Type B pancreatic cell (in vitro differentiated cells): ENCODE measurements at regions not wholly inside any gene's neighbourhood (a gene's known extent, or its start where the extent isn't known, plus 50 kb on each side); places are given as distances from the start of the nearest gene placed in this dataset.

Source experiments
- DNase-seq: peaks from one replicate; pipeline ENCODE4 v3.0.0; 2021; ENCODE audit warnings: mixed read lengths; ENCODE audit not compliant: unreplicated experiment; ENCODE audit errors: extremely low spot score
- H3K27ac Mint-ChIP-seq: 2 replicates; pipeline ENCODE4 v1.8.0; 2021; ENCODE audit warnings: mild to moderate bottlenecking, mixed read lengths
- H3K27me3 Mint-ChIP-seq: 2 replicates; pipeline ENCODE4 v1.8.0; 2021; ENCODE audit warnings: mixed read lengths
- H3K36me3 Mint-ChIP-seq: 2 replicates; pipeline ENCODE4 v1.8.0; 2021; ENCODE audit warnings: mixed read lengths
- H3K4me1 Mint-ChIP-seq: one replicate; pipeline ENCODE4 v1.8.0; 2021; ENCODE audit warnings: mixed read lengths; ENCODE audit not compliant: unreplicated experiment
- H3K4me3 Mint-ChIP-seq: 2 replicates; pipeline ENCODE4 v1.8.0; 2021; ENCODE audit warnings: mild to moderate bottlenecking, mixed read lengths
- H3K9me3 Mint-ChIP-seq: 2 replicates; pipeline ENCODE4 v1.8.0; 2021; ENCODE audit warnings: mixed read lengths
- CTCF ChIP-seq: fragments of 200-600 bp; sonication (generic); conservative IDR thresholded peaks from 2 replicates; pipeline ENCODE4 v1.5.0; 2021; ENCODE audit warnings: antibody characterized with exemption, mild to moderate bottlenecking

GRCh38 chr5:61619289-61619688 is 287.2 kb downstream of the ZSWIM6 start:
- Mint-ChIP-seq H3K4me3 (no peak overlapping the region), H3K36me3 (no peaks in the 10 kb centered on the region), H3K4me1 (peaks cover 15% of the 10 kb centered on the region), H3K27me3 (peaks cover 2% of the 10 kb centered on the region), H3K9me3 (no peaks in the 10 kb centered on the region), H3K27ac (no peak overlapping the region)
- DNase-seq, result no peak
- TF ChIP-seq CTCF, result no peak

DNA sequence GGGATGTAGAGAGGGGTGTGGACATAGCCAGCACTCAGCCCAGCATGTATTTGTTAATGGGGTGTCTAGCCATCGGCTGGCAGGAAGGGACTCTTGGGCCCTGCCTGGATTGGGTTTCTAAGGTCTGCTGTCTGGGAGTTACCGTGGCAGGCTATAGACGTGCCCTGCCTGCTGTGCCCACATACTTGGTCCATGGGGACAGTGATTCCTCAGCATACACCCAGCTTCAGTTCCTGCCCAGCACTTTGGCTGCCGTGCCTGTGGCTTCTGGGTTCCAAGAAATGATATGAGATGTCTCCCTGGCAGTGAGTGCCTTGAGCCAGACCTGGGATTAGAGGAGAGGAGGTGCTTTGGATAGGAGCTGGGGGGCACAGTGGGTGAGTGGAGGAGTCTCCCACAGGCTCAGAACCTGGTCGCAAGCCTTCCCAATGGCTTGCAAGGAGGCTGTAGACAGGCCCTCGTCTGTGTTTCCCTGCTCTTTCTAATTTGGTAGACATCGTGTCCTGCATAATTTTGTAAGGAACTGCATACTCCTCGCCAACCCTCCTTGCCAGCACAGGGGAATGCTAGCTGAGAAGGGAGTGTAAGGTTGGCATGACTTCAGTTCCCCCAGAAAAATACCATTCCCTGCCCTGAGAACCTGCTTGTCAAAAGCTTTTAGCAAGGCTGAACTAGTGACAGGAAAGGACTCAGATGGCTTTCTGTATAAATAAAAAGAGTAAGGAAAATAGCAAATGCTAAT is 287.9 kb downstream of the ZSWIM6 start:
- H3K4me3 Mint-ChIP-seq, result no peak overlapping the region
- H3K4me1 Mint-ChIP-seq, result peaks cover 17% of the 10 kb centered on the region
- no peak overlapping the region for H3K27ac Mint-ChIP-seq
- no peak for DNase-seq
- H3K27me3 Mint-ChIP-seq, result peaks cover 3% of the 10 kb centered on the region
- H3K36me3 Mint-ChIP-seq, result no peaks in the 10 kb centered on the region
- no peak for TF ChIP-seq CTCF
- H3K9me3 Mint-ChIP-seq, result no peaks in the 10 kb centered on the region

GRCh38 chr5:61620699-61621182 is 288.7 kb downstream of the ZSWIM6 start:
- Mint-ChIP-seq H3K27ac (no peak overlapping the region), H3K36me3 (no peaks in the 10 kb centered on the region), H3K4me1 (peaks cover 21% of the 10 kb centered on the region), H3K9me3 (no peaks in the 10 kb centered on the region), H3K27me3 (peaks cover 6% of the 10 kb centered on the region), H3K4me3 (no peak overlapping the region)
- no peak for DNase-seq
- no peak for TF ChIP-seq CTCF

DNA sequence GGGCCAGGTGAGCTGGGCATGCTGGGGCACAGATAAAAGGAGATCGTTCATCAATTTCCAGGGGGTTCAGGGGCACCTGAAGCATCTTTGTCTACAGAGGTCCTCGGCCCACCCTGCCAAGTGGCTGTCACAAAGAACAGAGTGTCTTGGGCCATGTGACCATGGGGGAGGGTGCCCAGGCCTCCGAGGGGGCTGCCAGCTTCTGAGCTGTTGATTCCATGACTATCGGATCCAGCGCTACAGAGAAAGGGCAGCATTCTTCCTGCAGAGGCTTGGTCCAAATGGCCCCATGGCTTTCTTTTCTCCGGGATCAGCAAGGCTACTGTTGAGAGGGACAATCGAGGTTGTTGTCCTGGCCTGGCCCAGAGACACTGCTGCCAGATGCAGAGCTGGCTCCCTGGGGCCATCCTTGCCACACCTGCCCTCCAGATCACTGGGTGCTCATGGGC is 289.2 kb downstream of the ZSWIM6 start:
- no peak for TF ChIP-seq CTCF
- DNase-seq, result no peak
- H3K36me3 Mint-ChIP-seq, result no peaks in the 10 kb centered on the region
- H3K9me3 Mint-ChIP-seq, result no peaks in the 10 kb centered on the region
- H3K4me1 Mint-ChIP-seq, result peaks cover 21% of the 10 kb centered on the region
- peaks cover 6% of the 10 kb centered on the region for H3K27me3 Mint-ChIP-seq
- H3K27ac Mint-ChIP-seq, result no peak overlapping the region
- no peak overlapping the region for H3K4me3 Mint-ChIP-seq

DNA sequence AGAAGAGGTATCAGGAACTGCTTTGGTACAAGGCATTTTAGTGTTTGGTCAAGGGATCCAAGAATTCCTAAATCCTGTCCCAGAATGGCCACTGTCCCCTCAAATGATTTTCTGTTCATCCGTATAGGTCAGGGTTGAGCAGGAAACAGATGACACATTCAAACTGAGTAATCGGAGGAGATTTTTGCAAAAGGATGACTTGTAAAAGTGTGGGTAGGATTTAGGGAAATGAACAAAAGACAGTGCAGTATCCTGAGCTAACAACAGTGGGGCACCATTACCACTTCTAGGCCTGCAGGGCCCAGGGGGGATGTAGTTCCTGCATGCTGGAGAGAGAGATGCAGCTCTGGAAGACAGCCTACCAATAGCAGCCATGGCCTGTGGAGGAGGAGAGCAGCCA is 290.1 kb downstream of the ZSWIM6 start:
- TF ChIP-seq CTCF, result no peak
- Mint-ChIP-seq H3K9me3 (no peaks in the 10 kb centered on the region), H3K4me1 (peaks cover 21% of the 10 kb centered on the region), H3K27me3 (peaks cover 6% of the 10 kb centered on the region), H3K27ac (no peak overlapping the region), H3K4me3 (no peak overlapping the region), H3K36me3 (no peaks in the 10 kb centered on the region)
- no peak for DNase-seq
